ENCODE measurements at regions not wholly inside any gene's neighbourhood (a gene's known extent, or its start where the extent isn't known, plus 50 kb on each side); places are given as distances from the start of the nearest gene placed in this dataset.

DNA sequence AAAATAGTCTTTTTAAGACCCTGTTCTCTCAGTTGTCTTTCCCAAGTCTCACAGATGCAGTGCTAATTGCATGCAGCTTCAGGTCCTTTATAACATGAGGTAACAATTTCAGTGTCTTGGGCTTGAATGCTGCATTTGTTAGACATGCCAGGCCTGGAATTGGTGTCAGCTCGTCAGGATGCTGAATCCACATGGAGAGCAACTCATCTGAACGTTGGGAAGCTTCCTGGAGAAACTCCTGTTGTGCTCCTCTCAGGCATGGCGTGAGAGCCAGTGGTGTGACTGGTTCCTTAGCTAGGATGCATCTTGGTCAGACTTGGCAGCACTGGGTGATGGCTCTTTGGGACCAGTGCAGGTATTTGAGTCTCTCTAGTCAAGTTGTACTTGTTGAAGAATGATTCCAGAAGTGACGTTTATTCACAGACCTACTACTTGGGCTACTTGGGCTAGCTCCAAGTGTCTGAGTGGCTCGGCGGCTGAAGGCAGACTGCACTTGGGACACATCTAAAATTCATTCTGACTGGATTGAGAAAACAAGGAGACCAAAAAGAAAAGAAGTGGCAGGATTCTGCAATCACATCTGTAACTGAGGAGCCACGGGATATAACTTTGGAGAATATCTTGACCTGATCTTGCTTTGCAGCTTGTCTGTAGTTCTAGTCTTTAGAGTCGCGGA is 134.8 kb upstream of the ARHGAP5 start:
- TF ChIP-seq, protein P1, sequence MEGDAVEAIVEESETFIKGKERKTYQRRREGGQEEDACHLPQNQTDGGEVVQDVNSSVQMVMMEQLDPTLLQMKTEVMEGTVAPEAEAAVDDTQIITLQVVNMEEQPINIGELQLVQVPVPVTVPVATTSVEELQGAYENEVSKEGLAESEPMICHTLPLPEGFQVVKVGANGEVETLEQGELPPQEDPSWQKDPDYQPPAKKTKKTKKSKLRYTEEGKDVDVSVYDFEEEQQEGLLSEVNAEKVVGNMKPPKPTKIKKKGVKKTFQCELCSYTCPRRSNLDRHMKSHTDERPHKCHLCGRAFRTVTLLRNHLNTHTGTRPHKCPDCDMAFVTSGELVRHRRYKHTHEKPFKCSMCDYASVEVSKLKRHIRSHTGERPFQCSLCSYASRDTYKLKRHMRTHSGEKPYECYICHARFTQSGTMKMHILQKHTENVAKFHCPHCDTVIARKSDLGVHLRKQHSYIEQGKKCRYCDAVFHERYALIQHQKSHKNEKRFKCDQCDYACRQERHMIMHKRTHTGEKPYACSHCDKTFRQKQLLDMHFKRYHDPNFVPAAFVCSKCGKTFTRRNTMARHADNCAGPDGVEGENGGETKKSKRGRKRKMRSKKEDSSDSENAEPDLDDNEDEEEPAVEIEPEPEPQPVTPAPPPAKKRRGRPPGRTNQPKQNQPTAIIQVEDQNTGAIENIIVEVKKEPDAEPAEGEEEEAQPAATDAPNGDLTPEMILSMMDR (conservative IDR thresholded peaks at IDR 0.05 in 1 of 2, IDR thresholded peaks at IDR 0.05 in 1 of 2; ENCODE audit: low read depth in 1 of 2, low read length in 2 of 2), result no peak
- no peak for TF ChIP-seq EZH2 (IDR thresholded peaks at IDR 0.05; ENCODE audit: low read length, missing control alignments)

All from fibroblast of lung (primary cell).